ENCODE measurements at regions not wholly inside any gene's neighbourhood (a gene's known extent, or its start where the extent isn't known, plus 50 kb on each side); places are given as distances from the start of the nearest gene placed in this dataset.

- no peak for TF ChIP-seq EZH2phosphoT487 (IDR thresholded peaks at IDR 0.05; ENCODE audit: low read length)
- no peak for TF ChIP-seq CTCF (IDR thresholded peaks at IDR 0.05; ENCODE audit: low read length)
- no peak for TF ChIP-seq EZH2 (optimal IDR thresholded peaks at IDR 0.05; ENCODE audit: low read depth, low read length)
Measured at GRCh38 chr3:117995842-117996437, 1038.7 kb downstream of the IGSF11 start.

Data from MM.1S (cell line).